Breast epithelium (tissue), 4 donors: ENCODE measurements at regions not wholly inside any gene's neighbourhood (a gene's known extent, or its start where the extent isn't known, plus 50 kb on each side); places are given as distances from the start of the nearest gene placed in this dataset.

ENCODE experiments used
- DNase-seq, 2 donors: peaks; one replicate each; pipeline ENCODE4 v3.0.0-alpha.2; 2019; ENCODE audit warnings: low spot score in 2 of 2
- H3K27ac ChIP-seq, 2 donors: fragments of 200-600 bp; sonication (generic) in 1 of 2; one replicate each; pipeline ENCODE4 v1.5.1; 2016 to 2019; ENCODE audit warnings: mild to moderate bottlenecking in 1 of 2
- H3K27me3 ChIP-seq, 2 donors: fragments of 200-600 bp; sonication (generic) in 1 of 2; one replicate each; pipeline versions ENCODE4 v1.5.1 to v1.6.0; 2017 to 2019; ENCODE audit warnings: control low read depth in 1 of 2, mild to moderate bottlenecking in 1 of 2
- H3K36me3 ChIP-seq: fragments of 200-600 bp; one replicate; pipeline ENCODE4 v1.5.1; 2019
- H3K4me1 ChIP-seq, 2 donors: fragments of 200-600 bp; sonication (generic); one replicate each; pipeline ENCODE4 v1.5.1; 2016 to 2019; ENCODE audit warnings: control low read depth in 1 of 2
- H3K4me3 ChIP-seq, 3 donors: fragments of 200-600 bp; sonication (generic); 1 replicate in 2 of 3; 2 replicates in 1 of 3; pipeline ENCODE4 v1.5.1; 2016 to 2019; ENCODE audit warnings: mild to moderate bottlenecking in 3 of 3, moderate library complexity in 2 of 3
- H3K9me3 ChIP-seq, 2 donors: fragments of 200-600 bp; sonication (generic) in 1 of 2; one replicate each; pipeline ENCODE4 v1.5.1; 2016 to 2019; ENCODE audit warnings: control low read depth in 1 of 2
- CTCF ChIP-seq, 3 donors: fragments of 450-650 bp; IDR thresholded peaks; one replicate each; pipeline ENCODE4 v1.5.1; 2016 to 2017; ENCODE audit warnings: antibody characterized with exemption in 3 of 3, mild to moderate bottlenecking in 3 of 3, moderate library complexity in 3 of 3
- POLR2A ChIP-seq: fragments of 450-650 bp; IDR thresholded peaks from one replicate; pipeline ENCODE4 v1.6.1; 2016; ENCODE audit warnings: antibody characterized with exemption, mild to moderate bottlenecking, moderate library complexity
- POLR2AphosphoS5 ChIP-seq, 3 donors: sonication (generic); formaldehyde crosslinking; IDR thresholded peaks; one replicate each; pipeline ENCODE4 v1.6.1; 2017; ENCODE audit warnings: antibody characterized with exemption in 3 of 3
- intact Hi-C: fragments of 100-400 bp; cut with DNase I; formaldehyde crosslinking; loops from one replicate; pipeline ENCODE4 v1.15.1; 2023; ENCODE audit warnings: low total_unique reads

DNA sequence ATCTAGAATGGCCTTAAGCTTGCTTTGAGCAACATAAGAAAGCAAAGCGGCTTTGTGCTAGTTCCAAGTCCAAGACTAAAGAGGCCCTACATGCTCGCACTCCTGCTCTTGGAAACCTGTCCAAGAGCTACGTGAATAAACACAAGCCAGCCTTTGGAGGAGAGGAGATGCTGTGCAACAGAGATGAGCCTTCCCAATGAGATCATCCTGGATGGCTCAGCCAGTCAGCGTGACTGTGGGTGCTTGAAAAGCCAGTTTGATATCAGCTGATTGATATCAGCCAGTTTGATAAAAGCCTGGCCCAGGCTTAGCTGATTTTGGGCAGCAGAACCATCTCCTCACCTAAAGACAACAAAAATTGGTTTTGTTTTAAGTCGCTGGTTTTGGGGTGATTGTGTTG lies 481.0 kb upstream of the DSEL start:
- Histone ChIP-seq H3K27ac (no peak overlapping the region), H3K4me1 (no peaks in the 10 kb centered on the region), H3K9me3 (no peaks in the 10 kb centered on the region), H3K27me3 (no peaks in the 10 kb centered on the region), H3K36me3 (no peaks in the 10 kb centered on the region), H3K4me3 (no peak overlapping the region)
- TF ChIP-seq CTCF (IDR thresholded peaks at IDR 0.05) (no peak), POLR2A (no peak), POLR2AphosphoS5 (IDR thresholded peaks at IDR 0.05) (no peak)
- DNase-seq: no peak
- intact Hi-C loops: no loop called here

- H3K4me1 ChIP-seq: no peaks in the 10 kb centered on the region
- H3K27me3 ChIP-seq: no peaks in the 10 kb centered on the region
- H3K4me3 ChIP-seq: no peak overlapping the region
- TF ChIP-seq CTCF (IDR thresholded peaks at IDR 0.05): no peak
- TF ChIP-seq POLR2AphosphoS5 (IDR thresholded peaks at IDR 0.05): no peak
- no peak for TF ChIP-seq POLR2A
- no peak overlapping the region for H3K27ac ChIP-seq
- no peak for DNase-seq
- no peaks in the 10 kb centered on the region for H3K36me3 ChIP-seq
- H3K9me3 ChIP-seq: no peaks in the 10 kb centered on the region
- intact Hi-C loops: no loop called here
Observed at GRCh38 chr18:67995769-67996168, 479.2 kb upstream of the DSEL start.

DNA sequence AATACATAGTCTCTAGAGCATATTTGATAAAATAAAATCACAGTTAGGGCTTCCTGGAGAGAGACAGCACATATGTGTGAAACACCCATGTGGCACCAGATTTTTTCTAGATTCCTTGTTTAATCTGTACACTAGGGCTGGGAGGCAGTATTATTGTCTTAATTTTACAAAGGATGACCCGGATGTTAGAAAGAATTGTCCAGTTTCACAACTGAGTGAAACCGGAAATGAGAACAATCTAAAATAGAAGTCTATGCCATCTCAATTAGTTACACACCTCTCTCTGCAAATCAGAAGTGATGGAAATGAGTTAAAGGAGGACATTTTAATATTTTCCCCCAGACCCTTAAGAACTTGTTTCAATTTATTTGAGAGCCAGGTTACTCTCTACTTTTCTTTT lies 463.7 kb upstream of the DSEL start:
- Histone ChIP-seq H3K27ac (no peak overlapping the region), H3K4me1 (no peaks in the 10 kb centered on the region), H3K9me3 (no peaks in the 10 kb centered on the region), H3K4me3 (no peak overlapping the region), H3K27me3 (no peaks in the 10 kb centered on the region), H3K36me3 (no peaks in the 10 kb centered on the region)
- TF ChIP-seq POLR2AphosphoS5 (IDR thresholded peaks at IDR 0.05) (no peak), CTCF (IDR thresholded peaks at IDR 0.05) (no peak), POLR2A (no peak)
- intact Hi-C loops: no loop called here
- no peak for DNase-seq

DNA sequence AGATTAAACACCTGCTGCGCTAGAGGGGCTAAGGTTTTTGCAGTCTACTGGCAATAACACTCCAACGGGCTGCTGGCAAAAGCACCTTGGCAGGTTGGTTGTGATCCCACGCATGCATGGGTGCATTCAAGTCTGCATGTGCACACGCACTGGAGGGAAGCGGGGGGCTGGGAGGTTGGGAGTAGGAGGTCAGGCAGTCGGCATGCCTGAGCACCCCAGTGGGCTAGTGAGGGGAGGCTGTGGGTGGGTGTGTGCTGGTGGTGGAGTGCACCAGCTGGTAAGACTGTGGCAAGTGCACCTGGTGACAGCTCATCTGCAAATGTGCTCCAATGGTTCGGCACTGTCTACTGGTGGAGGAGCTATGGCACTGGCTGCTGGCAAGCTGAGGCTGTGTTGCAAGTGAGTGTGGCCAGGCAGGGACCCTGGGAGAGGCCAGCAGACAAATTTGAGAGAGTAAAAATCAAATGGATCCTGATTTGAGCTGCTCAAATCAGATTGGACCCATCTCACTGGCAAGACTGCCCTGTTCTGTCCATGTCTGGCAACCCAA lies 460.6 kb upstream of the DSEL start:
- DNase-seq: no peak
- no peak overlapping the region for H3K27ac ChIP-seq
- H3K36me3 ChIP-seq: no peaks in the 10 kb centered on the region
- H3K9me3 ChIP-seq: no peaks in the 10 kb centered on the region
- no peaks in the 10 kb centered on the region for H3K4me1 ChIP-seq
- intact Hi-C loops: no loop called here
- no peak for TF ChIP-seq POLR2A
- TF ChIP-seq POLR2AphosphoS5 (IDR thresholded peaks at IDR 0.05): no peak
- no peak for TF ChIP-seq CTCF (IDR thresholded peaks at IDR 0.05)
- no peaks in the 10 kb centered on the region for H3K27me3 ChIP-seq
- H3K4me3 ChIP-seq: no peak overlapping the region

DNA sequence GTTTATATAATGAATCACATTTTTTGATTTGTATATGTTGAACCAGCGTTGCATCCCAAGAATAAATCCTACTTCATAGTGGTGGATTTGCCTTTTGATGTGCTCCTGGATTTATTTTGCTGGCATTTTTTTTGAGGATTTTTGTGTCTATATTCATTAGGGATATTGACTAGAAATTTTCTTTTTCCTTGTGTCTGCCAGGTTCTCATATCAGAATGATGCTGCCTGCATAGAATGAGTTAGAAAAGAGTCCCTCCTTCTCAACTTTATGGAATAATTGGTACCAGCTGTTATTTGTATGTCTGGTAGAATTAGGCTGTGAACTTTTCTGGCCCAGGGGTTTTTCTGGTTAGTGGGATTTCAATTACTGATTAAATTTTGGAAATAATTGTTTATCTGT lies 457.4 kb upstream of the DSEL start:
- no peaks in the 10 kb centered on the region for H3K27me3 ChIP-seq
- intact Hi-C loops: no loop called here

More for the DNA sequence above, 457.4 kb upstream of the DSEL start:
- TF ChIP-seq POLR2A (no peak), POLR2AphosphoS5 (IDR thresholded peaks at IDR 0.05) (no peak), CTCF (IDR thresholded peaks at IDR 0.05) (no peak)
- no peaks in the 10 kb centered on the region for H3K36me3 ChIP-seq
- no peaks in the 10 kb centered on the region for H3K4me1 ChIP-seq
- no peak for DNase-seq
- no peaks in the 10 kb centered on the region for H3K9me3 ChIP-seq
- H3K27ac ChIP-seq: no peak overlapping the region
- no peak overlapping the region for H3K4me3 ChIP-seq
